GM18868 (cell line): ENCODE measurements at regions not wholly inside any gene's neighbourhood (a gene's known extent, or its start where the extent isn't known, plus 50 kb on each side); places are given as distances from the start of the nearest gene placed in this dataset.
"Not testable (repeated sequence)": the region's sequence is repeated elsewhere in the genome, so short reads cannot be mapped to it uniquely, and the experiment has no call there.

Experiments used
- ATAC-seq: cut with Tn5 transposase; IDR thresholded peaks from one replicate; pipeline ENCODE4 v1.9.1; 2021; ENCODE audit warnings: mild to moderate bottlenecking, moderate library complexity; ENCODE audit not compliant: unreplicated experiment

GRCh38 chr13:88188986-88189385, 517.8 kb downstream of the SLITRK5 start:
- ATAC-seq: no peak

GRCh38 chr13:88189728-88190127, 518.6 kb downstream of the SLITRK5 start:
- no peak for ATAC-seq

- ATAC-seq: no peak
Measured at GRCh38 chr13:88196106-88196505, 524.9 kb downstream of the SLITRK5 start.

GRCh38 chr13:88217372-88217771, 546.2 kb downstream of the SLITRK5 start:
- no peak for ATAC-seq

GRCh38 chr13:88217883-88218282, 546.7 kb downstream of the SLITRK5 start:
- ATAC-seq: no peak

- no peak for ATAC-seq
Measured at GRCh38 chr13:88223958-88224357, 552.8 kb downstream of the SLITRK5 start.

GRCh38 chr13:88235441-88235840, 564.3 kb downstream of the SLITRK5 start:
- no peak for ATAC-seq

GRCh38 chr13:88246239-88246638, 575.1 kb downstream of the SLITRK5 start:
- ATAC-seq: no peak

GRCh38 chr13:88248393-88248792, 577.2 kb downstream of the SLITRK5 start:
- no peak for ATAC-seq

GRCh38 chr13:88257706-88258105, 586.5 kb downstream of the SLITRK5 start:
- no peak for ATAC-seq

- no peak for ATAC-seq
Measured at GRCh38 chr13:88263808-88264207, 592.6 kb downstream of the SLITRK5 start.

- no peak for ATAC-seq
Measured at GRCh38 chr13:88281841-88282240, 610.7 kb downstream of the SLITRK5 start.

GRCh38 chr13:88285329-88285728, 614.2 kb downstream of the SLITRK5 start:
- ATAC-seq: no peak

- no peak for ATAC-seq
Measured at GRCh38 chr13:88288326-88288725, 617.2 kb downstream of the SLITRK5 start.

GRCh38 chr13:88291731-88292130, 620.6 kb downstream of the SLITRK5 start:
- not testable (repeated sequence) for ATAC-seq

- ATAC-seq: no peak
Measured at GRCh38 chr13:88294368-88294767, 623.2 kb downstream of the SLITRK5 start.

GRCh38 chr13:88303157-88303556, 632.0 kb downstream of the SLITRK5 start:
- ATAC-seq: no peak

- no peak for ATAC-seq
Measured at GRCh38 chr13:88303605-88304004, 632.4 kb downstream of the SLITRK5 start.

- no peak for ATAC-seq
Measured at GRCh38 chr13:88314496-88314895, 643.3 kb downstream of the SLITRK5 start.

- no peak for ATAC-seq
Measured at GRCh38 chr13:88329066-88329465, 657.9 kb downstream of the SLITRK5 start.

- no peak for ATAC-seq
Measured at GRCh38 chr13:88339271-88339741, 668.1 kb downstream of the SLITRK5 start.

- no peak for ATAC-seq
Measured at GRCh38 chr13:88345171-88345847, 674.1 kb downstream of the SLITRK5 start.

- no peak for ATAC-seq
Measured at GRCh38 chr13:88360761-88361160, 689.6 kb downstream of the SLITRK5 start.
